Retinal pigment epithelial cell (primary cell): ENCODE measurements at regions not wholly inside any gene's neighbourhood (a gene's known extent, or its start where the extent isn't known, plus 50 kb on each side); places are given as distances from the start of the nearest gene placed in this dataset.
"Not testable (repeated sequence)": the region's sequence is repeated elsewhere in the genome, so short reads cannot be mapped to it uniquely, and the experiment has no call there.

ENCODE experiments used
- DNase-seq: peaks from one replicate; pipeline ENCODE4 v3.0.0-alpha.2; 2010; ENCODE audit warnings: low read depth
- H3K4me3 ChIP-seq: 2 replicates; pipeline ENCODE4 v1.5.1; 2011; ENCODE audit warnings: mild to moderate bottlenecking, low read length, control low read depth, moderate library complexity
- TF ChIP-seq, protein P1 (sequence below): conservative IDR thresholded peaks from 2 replicates; pipeline ENCODE4 v1.5.1; 2011; ENCODE audit warnings: low read depth, low read length, control low read depth, inconsistent platforms

DNA sequence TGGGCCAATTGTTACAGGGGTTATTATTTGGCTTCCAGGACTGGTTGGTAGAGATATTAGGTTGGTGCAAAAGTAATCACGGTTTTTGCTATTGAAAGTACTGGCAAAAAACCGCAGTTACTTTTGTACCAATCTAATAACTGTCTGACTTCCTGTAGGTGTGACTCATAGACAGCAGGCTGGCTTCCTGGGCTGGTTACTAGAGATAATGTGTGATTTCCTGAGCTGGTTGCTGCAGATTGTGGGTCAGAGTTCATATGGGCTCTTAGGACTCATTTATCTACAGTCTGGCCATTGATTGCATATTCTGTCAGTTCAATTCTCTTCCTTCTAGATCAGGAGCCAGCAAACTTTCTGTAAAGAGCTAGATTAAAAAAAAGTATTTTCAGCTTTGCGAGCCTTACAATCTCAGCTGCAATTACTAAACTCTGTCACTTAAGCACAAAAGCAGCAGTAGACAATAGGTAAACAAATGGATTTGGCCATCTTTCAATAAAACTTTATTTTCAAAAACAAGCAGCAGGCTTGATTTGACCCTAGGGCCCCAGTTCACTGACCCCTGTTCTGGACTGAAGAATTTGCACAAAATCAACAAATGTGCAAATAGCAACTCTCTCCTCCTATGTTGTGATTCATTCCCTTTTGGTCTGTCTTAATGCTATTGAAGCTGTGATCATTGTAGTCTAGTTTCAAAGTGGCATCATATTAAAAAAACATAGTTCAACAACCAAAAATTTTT lies 50.8 kb upstream of the BOD1L1 start:
- TF ChIP-seq, protein P1, sequence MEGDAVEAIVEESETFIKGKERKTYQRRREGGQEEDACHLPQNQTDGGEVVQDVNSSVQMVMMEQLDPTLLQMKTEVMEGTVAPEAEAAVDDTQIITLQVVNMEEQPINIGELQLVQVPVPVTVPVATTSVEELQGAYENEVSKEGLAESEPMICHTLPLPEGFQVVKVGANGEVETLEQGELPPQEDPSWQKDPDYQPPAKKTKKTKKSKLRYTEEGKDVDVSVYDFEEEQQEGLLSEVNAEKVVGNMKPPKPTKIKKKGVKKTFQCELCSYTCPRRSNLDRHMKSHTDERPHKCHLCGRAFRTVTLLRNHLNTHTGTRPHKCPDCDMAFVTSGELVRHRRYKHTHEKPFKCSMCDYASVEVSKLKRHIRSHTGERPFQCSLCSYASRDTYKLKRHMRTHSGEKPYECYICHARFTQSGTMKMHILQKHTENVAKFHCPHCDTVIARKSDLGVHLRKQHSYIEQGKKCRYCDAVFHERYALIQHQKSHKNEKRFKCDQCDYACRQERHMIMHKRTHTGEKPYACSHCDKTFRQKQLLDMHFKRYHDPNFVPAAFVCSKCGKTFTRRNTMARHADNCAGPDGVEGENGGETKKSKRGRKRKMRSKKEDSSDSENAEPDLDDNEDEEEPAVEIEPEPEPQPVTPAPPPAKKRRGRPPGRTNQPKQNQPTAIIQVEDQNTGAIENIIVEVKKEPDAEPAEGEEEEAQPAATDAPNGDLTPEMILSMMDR = no peak
- no peak for DNase-seq
- no peak overlapping the region for H3K4me3 ChIP-seq

DNA sequence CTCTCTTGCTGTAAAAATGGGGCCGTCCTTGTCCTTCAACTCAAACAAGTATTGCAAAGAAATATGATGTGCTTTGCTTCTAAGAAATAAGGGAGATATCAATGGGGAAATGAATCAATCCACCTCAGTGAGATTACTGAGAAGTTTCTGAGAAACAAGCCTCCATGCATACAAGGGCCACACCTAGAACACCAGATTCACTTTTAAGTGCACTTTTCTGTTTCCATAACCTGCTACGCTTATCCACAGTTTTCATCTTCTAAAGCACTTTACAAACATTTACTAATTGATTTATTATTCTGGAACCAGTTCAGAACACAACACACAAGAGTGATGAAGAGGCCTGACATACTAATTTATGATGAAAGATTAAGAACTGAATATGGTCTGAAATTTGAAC lies 54.0 kb upstream of the BOD1L1 start:
- TF ChIP-seq, protein P1 = no peak
- DNase-seq = no peak

DNA sequence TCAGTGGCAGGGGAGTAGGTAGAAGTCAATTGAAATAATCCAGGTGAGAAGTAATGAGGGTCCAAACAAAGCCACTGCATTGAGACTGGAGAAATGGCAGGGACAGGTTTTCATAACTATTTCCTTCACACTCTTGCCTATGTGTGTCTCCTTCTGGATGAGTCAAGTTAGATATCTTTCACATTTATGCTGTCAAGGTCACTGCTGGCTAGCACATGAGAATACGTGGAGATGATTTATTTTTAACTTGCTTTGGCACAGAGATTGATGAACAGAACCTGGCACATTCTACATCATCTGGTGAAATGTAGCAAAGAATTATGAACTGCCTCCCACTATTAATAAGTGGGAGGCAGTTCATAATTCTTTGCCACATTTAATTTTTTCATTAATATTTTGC lies 66.7 kb upstream of the BOD1L1 start:
- DNase-seq = no peak
- H3K4me3 ChIP-seq = no peak overlapping the region

More for the DNA sequence above, 54.0 kb upstream of the BOD1L1 start:
- no peak overlapping the region for H3K4me3 ChIP-seq

DNA sequence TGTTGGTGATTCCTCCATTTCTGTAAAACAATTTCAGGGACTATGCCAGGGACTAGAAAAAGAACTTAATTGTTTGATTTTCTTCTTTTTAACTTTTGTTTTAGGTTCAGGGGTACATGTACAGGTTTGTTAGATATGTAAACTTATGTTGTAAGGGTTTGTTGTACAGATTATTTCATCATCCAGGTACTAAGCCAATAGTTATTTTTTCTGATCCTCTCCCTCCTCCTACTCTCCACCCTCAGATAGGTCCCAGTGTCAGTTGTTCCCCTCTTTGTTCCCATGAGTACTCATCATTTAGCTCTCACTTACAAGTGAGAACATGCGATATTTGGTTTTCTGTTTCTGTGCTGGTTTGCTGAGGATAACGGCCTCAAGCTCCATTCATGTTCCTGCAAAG lies 70.8 kb upstream of the BOD1L1 start:
- no peak for DNase-seq
- TF ChIP-seq, protein P1 = no peak
- H3K4me3 ChIP-seq = no peak overlapping the region

More for the DNA sequence above, 66.7 kb upstream of the BOD1L1 start:
- TF ChIP-seq, protein P1 = no peak

DNA sequence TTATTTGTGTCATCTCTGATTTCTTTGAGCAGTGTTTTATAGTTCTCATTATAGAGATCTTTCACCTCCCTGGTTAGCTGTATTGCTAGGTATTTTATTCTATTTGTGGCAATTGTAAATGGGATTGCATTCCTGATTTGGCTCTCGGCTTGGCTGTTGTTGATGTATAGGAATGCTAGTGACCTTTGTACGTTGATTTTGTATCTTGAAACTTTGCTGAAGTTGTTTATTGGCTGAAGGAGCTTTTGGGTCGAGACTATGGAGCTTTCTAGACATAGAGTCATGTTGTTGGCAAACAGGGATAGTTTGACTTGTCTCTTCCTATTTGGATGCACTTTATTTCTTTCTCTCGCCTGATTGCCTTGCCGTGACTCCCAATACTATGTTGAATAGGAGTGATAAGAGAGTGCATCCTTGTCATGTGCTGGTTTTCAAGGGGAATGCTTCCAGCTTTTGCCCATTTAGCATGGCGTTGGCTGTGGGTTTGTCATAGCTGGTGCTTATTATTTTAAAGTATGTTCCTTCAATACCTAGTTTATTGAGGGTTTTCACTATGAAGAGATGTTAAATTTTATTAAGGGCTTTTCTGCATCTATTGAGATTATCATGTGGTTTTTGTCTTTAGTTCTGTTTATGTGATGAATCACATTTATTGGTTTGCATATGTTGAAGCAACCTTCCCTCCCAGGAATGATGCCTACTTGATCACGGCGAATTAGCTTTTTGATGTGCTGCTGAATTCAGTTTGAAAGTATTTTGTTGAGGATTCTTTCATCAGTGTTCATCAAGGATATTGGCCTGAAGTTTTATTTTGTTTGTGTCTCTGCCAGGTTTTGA lies 72.7 kb upstream of the BOD1L1 start:
- TF ChIP-seq, protein P1 = no peak

DNA sequence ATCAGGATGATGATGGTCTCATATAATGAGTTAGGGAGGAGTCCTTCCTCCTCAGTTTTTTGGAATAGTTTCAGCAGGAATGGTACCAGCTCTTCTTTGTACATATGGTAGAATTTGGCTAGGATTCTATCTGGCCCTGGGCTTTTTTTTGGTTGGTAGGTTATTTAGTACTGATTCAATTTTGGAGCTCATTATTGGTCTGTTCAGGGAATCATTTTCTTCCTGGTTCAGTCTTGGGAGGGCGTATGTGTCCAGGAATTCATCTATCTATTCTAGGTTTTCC lies 73.3 kb upstream of the BOD1L1 start:
- H3K4me3 ChIP-seq, DNase-seq: not testable (repeated sequence)

More for the DNA sequence above, 72.7 kb upstream of the BOD1L1 start:
- no peak overlapping the region for H3K4me3 ChIP-seq
- DNase-seq = no peak

DNA sequence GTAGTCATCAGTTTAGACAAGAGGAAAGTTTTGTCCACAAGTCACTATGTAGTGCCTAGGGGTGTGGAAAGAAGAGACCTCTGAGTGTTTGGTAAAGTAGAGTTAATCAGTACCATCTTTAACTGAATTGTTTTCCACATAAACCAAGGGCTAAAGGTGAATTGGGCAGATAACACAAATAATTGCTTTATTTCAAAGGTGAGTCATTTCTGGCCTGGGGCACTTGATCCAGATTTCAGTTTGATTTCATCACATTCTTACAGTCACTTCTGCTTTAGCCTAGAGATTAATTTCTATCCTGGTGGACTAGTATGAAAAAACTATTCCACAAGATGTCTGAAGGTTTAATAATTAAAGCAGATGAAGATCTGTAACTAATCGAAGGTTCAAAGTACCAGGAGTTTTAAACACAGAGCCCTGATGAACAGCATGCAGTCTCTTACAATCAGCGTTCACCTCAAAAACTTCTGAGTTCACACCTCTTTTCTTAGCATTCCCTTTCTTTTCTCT lies 74.5 kb upstream of the BOD1L1 start:
- DNase-seq = peak; percentile 17
- H3K4me3 ChIP-seq = no peak overlapping the region
- TF ChIP-seq, protein P1 = no peak
